Activated CD4-positive, alpha-beta T cell treated with anti-CD3 and anti-CD28 coated beads for 36 hours (primary cell): ENCODE measurements at regions not wholly inside any gene's neighbourhood (a gene's known extent, or its start where the extent isn't known, plus 50 kb on each side); places are given as distances from the start of the nearest gene placed in this dataset.
"Not testable (repeated sequence)": the region's sequence is repeated elsewhere in the genome, so short reads cannot be mapped to it uniquely, and the experiment has no call there.

Experiments
- ATAC-seq: fragments of 200-7000 bp; cut with Tn5 transposase; one replicate; pipeline ENCODE4 v1.10.0; 2021; ENCODE audit warnings: mild to moderate bottlenecking, moderate library complexity
- CTCF ChIA-PET: fragments of 350-600 bp; sonication (Branson Sonifier 250); formaldehyde crosslinking; loops from one replicate; lab custom pipeline; 2021; ENCODE audit warnings: antibody characterized with exemption; lab: Charles Lee
- POLR2A ChIA-PET: fragments of 350-600 bp; sonication (Branson Sonifier 250); formaldehyde crosslinking; loops from one replicate; lab custom pipeline; 2021; ENCODE audit warnings: antibody characterized with exemption, inconsistent platforms; lab: Charles Lee
- DNase-seq: peaks from one replicate; pipeline ENCODE4 v3.0.0-alpha.2; 2020
- H3K27ac Mint-ChIP-seq: one replicate; pipeline ENCODE4 v1.8.0; 2021; ENCODE audit warnings: mixed read lengths
- H3K27me3 Mint-ChIP-seq: one replicate; pipeline ENCODE4 v1.8.0; 2021; ENCODE audit warnings: mixed read lengths
- H3K36me3 Mint-ChIP-seq: one replicate; pipeline ENCODE4 v1.8.0; 2021; ENCODE audit warnings: low read depth, mixed read lengths
- H3K4me1 Mint-ChIP-seq: one replicate; pipeline ENCODE4 v1.8.0; 2021; ENCODE audit warnings: mixed read lengths
- H3K4me3 Mint-ChIP-seq: one replicate; pipeline ENCODE4 v1.8.0; 2021; ENCODE audit warnings: mild to moderate bottlenecking, moderate library complexity, mixed read lengths
- H3K9me3 Mint-ChIP-seq: one replicate; pipeline ENCODE4 v1.8.0; 2021; ENCODE audit warnings: low read depth, mixed read lengths
- intact Hi-C, 2 experiments: fragments of 100-400 bp; cut with DNase I in 1 of 2; cut with micrococcal nuclease in 1 of 2; formaldehyde crosslinking; loops; one replicate each; pipeline versions ENCODE4 v1.14.2 to v1.15.1; 2022 to 2024; cut with DNase I, micrococcal nuclease

DNA sequence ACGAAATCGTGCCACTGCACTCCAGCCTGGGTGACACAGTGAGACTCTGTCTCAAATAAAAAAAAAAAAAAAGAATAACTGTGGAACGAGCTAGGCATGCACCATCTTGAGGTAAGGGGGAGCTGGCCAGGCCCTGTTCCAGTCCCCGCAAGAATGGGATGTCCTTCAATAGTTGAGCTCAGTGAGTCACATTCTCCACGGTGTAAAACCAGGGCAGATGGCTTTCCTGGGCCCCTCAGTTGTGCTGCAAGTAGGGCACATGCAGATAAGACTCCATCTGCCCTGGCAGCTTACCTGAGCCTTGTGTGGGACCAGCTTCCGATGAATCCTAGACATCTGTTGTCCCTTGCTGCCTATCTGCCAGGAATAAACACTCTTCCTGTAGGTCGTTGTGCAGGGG, 312.1 kb downstream of the VRK1 start:
- CTCF ChIA-PET, result no interaction called here
- Mint-ChIP-seq H3K4me1 (no peaks in the 10 kb centered on the region), H3K36me3 (peaks cover 4% of the 10 kb centered on the region), H3K9me3 (peaks cover 4% of the 10 kb centered on the region), H3K4me3 (no peak overlapping the region), H3K27me3 (peaks cover 2% of the 10 kb centered on the region), H3K27ac (no peak overlapping the region)
- POLR2A ChIA-PET, result no interaction called here
- DNase-seq (no peak), ATAC-seq (no peak)
- intact Hi-C loops, result no loop called here

DNA sequence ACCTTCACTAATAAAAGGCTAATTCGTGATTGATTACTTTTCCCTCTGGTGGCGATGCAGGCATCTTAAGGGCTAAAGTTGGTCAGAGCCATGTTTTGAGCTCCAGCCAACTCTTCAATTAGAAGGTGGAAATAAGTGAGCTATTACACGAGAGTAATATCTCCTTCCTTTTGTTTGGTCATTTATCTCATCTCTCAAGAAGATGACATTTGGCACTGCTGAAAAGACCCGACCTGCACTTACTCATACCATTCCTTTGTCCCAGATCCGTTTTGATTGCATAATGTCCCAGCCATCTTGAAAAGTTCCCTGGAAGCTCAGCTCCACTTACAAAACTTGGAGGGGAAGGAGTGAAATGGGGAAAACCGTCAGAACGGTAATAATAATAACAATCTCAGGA, 316.2 kb downstream of the VRK1 start:
- no peak overlapping the region for H3K4me3 Mint-ChIP-seq
- peaks cover 4% of the 10 kb centered on the region for H3K9me3 Mint-ChIP-seq
- DNase-seq (no peak), ATAC-seq (no peak)
- H3K36me3 Mint-ChIP-seq, result peaks cover 4% of the 10 kb centered on the region
- intact Hi-C loops, result no loop called here
- no peak overlapping the region for H3K27ac Mint-ChIP-seq
- POLR2A ChIA-PET, result no interaction called here
- H3K27me3 Mint-ChIP-seq, result peaks cover 3% of the 10 kb centered on the region
- CTCF ChIA-PET, result no interaction called here
- no peaks in the 10 kb centered on the region for H3K4me1 Mint-ChIP-seq

DNA sequence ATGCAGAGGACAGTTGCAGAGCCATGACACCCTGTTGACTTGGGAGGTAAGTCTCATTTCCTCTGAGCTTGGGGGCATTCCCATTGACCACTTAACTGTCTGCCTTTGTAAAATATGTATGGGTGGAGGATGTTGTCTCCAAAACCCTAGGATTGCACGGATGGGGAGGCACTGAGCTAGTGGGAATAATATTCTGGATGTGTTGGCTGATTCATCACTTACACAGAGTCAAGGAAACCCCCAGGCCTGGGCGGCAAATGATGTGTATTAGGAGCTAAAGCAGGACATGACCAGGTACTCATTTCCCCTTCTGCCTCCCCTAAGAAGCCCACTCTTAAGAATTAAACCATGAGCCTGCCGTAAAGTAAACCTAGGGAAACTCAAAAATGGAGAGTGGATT, 319.4 kb downstream of the VRK1 start:
- intact Hi-C loops, result no loop called here
- no peak overlapping the region for H3K27ac Mint-ChIP-seq

DNA sequence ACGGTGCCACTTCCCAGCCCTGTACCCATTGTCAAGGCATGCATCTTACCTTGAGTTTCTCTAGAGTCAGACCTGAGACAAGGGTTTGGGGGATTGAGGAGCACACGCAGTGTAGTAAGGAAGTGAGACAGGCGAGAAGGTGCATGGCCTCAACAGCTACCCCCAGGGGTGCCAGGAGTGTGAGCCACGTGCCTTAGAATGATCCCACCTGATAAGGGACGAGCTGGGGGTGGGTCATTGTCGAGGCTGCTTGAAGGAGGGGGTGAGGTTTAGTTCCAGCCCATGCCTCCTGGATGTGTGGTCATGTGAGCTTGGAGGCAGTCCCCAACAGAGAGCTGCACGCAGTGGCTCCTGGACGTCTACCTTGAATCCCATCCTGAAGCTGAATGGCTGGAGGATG, 320.5 kb downstream of the VRK1 start:
- no peak for ATAC-seq
- Mint-ChIP-seq H3K9me3 (no peaks in the 10 kb centered on the region), H3K36me3 (no peaks in the 10 kb centered on the region), H3K4me3 (no peak overlapping the region), H3K27me3 (peaks cover 3% of the 10 kb centered on the region), H3K4me1 (peaks cover 30% of the 10 kb centered on the region), H3K27ac (no peak overlapping the region)
- ChIA-PET POLR2A (no interaction called here), CTCF (no interaction called here)
- intact Hi-C loops, result no loop called here
- no peak for DNase-seq

More for the DNA sequence above, 319.4 kb downstream of the VRK1 start:
- POLR2A ChIA-PET, result no interaction called here
- Mint-ChIP-seq H3K4me3 (no peak overlapping the region), H3K27me3 (peaks cover 3% of the 10 kb centered on the region), H3K36me3 (no peaks in the 10 kb centered on the region), H3K9me3 (no peaks in the 10 kb centered on the region), H3K4me1 (peaks cover 24% of the 10 kb centered on the region)
- CTCF ChIA-PET, result no interaction called here
- no peak for DNase-seq
- no peak for ATAC-seq

DNA sequence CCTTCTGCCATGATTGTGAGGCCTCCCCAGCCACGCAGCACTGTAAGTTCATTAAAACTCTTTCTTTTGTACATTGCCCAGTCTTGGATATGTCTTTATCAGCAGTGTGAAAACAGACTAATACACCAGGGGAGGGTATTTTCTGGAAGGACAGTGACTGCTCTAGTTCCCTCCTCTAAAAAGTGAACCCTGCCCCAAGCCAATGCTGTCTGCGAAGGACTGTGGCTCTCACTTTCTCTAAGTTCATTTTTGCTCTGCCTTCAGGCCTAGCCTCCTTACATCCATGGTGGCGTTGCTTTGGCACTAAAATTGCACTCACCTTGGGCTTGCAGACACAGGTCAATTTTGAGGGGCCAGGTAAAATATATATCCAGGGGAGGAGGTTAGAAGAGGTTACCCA, 323.0 kb downstream of the VRK1 start:
- DNase-seq (no peak), ATAC-seq (peak; percentile 43)
- CTCF ChIA-PET, result interaction anchor here (1.0 to 1.1 kb wide), 2 partner anchors 33 to 267 kb away, joined by 3 read pairs; no protein-coding TSS in a partner anchor
- Mint-ChIP-seq H3K4me3 (peak overlapping the region; percentile 49), H3K27me3 (no peaks in the 10 kb centered on the region), H3K4me1 (peaks cover 30% of the 10 kb centered on the region), H3K36me3 (no peaks in the 10 kb centered on the region), H3K27ac (peak overlapping the region; percentile 96), H3K9me3 (no peaks in the 10 kb centered on the region)
- intact Hi-C loops, result loop anchor here in 1 of 2 experiments (2.0 kb wide), 1 partner anchor 59 kb away; no protein-coding TSS in a partner anchor
- POLR2A ChIA-PET, result no interaction called here

DNA sequence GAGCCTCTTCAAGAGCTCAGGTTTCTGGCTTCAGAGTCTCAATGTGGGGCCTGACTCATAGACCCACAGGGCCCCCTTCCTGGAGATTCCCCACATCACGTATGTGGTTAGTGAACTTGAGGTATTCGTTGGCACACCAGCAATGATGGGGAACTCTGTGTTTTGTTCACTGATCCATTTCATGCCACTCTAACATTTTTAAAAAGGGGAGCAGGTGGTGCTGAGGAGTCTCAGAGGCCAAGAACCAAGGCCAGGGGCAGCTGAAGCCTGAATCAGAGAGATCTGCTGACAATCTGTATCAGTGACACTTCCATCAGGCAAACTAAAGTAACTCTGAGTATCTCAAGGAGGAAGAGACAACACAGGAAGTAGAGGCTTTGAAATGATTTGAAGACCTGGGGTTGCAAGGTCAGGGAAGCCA, 323.4 kb downstream of the VRK1 start:
- ChIA-PET POLR2A (no interaction called here), CTCF (interaction anchor here (1.0 to 1.1 kb wide), 2 partner anchors 33 to 268 kb away, joined by 3 read pairs; no protein-coding TSS in a partner anchor)
- Mint-ChIP-seq H3K36me3 (no peaks in the 10 kb centered on the region), H3K4me3 (peak overlapping the region; percentile 49), H3K4me1 (peaks cover 30% of the 10 kb centered on the region), H3K27ac (peak overlapping the region; percentile 96), H3K27me3 (no peaks in the 10 kb centered on the region), H3K9me3 (no peaks in the 10 kb centered on the region)
- intact Hi-C loops, result loop anchor here in 1 of 2 experiments (2.0 kb wide), 1 partner anchor 58 kb away; no protein-coding TSS in a partner anchor
- DNase-seq, result peak; percentile 80
- ATAC-seq, result peak; percentile 96

DNA sequence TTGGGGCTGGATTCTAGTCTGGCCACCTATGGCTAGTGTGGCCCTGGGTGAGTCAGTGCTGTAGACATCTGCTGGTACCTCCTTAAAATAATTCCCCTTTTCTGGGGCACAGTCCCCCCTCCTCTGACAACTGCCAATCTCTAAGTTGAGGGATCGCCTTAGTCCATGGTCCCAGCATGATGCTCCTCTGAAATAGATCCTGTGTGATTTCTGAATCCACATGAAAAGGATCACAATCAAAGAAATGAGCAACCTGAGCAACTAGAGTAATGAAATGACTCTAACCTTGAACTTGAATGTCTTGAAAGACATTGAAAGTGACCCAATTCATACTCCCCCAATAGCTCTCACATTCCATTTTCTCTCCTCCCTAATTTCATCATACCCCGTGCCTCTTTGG, 332.5 kb downstream of the VRK1 start:
- no peaks in the 10 kb centered on the region for H3K36me3 Mint-ChIP-seq
- H3K27me3 Mint-ChIP-seq, result no peaks in the 10 kb centered on the region
- intact Hi-C loops, result no loop called here
- peaks cover 4% of the 10 kb centered on the region for H3K9me3 Mint-ChIP-seq
- no peaks in the 10 kb centered on the region for H3K4me1 Mint-ChIP-seq
- no peak overlapping the region for H3K27ac Mint-ChIP-seq
- ChIA-PET CTCF (no interaction called here), POLR2A (no interaction called here)
- DNase-seq (no peak), ATAC-seq (no peak)
- H3K4me3 Mint-ChIP-seq, result no peak overlapping the region

DNA sequence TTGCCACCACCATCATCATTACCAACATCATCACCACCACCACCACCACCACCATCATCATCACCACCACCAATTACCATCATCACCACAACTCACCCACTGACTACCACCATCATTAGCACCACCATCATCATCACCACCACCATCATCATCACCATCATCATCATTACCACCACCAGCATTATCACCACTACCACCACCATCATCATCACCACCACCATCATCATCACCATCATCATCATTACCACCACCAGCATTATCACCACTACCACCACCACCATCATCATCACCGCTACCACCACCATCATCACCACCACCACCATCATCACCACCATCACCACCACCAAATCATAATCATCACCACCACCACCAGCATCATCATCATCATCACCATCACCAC, 338.7 kb downstream of the VRK1 start:
- intact Hi-C loops, ATAC-seq, H3K9me3 Mint-ChIP-seq, H3K36me3 Mint-ChIP-seq, DNase-seq, H3K4me3 Mint-ChIP-seq, POLR2A ChIA-PET, H3K27me3 Mint-ChIP-seq, H3K27ac Mint-ChIP-seq, CTCF ChIA-PET: not testable (repeated sequence)
- peaks cover 10% of the 10 kb centered on the region for H3K4me1 Mint-ChIP-seq

DNA sequence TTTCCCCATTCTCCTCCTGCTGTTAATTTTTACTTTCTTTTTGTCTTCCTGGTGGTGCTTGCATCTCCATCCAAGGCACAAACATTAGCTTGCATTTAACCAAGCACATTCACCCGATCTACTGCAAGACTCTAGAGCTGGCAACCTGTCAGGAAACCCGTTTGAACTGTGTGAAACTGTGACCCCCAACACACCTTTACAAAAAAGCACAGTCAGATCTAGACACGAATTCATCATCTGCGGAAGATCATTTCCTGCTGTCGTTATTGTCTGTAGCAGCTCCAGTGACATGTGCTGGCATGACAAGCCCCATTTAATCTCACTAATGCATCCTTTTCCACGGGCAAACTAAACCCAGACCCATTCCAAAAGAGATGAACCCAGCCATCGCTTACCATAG, 340.5 kb downstream of the VRK1 start:
- DNase-seq (peak; percentile 27), ATAC-seq (peak; percentile 76)
- intact Hi-C loops, result no loop called here
- no peak overlapping the region for H3K4me3 Mint-ChIP-seq
- ChIA-PET POLR2A (interaction anchor here (0.5 kb wide), 1 partner anchor 829 kb away, joined by 4 read pairs; no protein-coding TSS in a partner anchor), CTCF (no interaction called here)
- H3K27me3 Mint-ChIP-seq, result no peaks in the 10 kb centered on the region
- H3K9me3 Mint-ChIP-seq, result peaks cover 4% of the 10 kb centered on the region
- H3K4me1 Mint-ChIP-seq, result peaks cover 10% of the 10 kb centered on the region
- no peaks in the 10 kb centered on the region for H3K36me3 Mint-ChIP-seq
- H3K27ac Mint-ChIP-seq, result no peak overlapping the region

DNA sequence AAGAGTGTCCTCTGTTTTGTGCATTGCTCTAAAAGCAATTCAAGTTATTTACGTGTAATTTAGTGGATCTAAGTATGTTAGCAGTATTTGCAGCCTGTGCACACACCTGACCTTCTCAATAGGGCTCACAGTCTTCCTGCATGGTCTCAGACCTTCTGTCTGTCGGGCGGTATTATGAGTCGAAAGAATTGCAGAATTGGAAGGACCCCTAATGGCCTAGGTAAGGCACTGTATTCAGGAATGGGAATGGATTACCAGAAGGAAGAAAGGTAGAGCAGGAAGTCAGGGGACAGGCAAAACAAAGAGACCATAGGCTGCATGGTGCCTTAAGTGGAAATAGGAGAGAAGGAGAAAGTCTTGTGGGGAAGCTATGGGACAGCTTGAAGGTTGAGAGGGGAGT, 341.6 kb downstream of the VRK1 start:
- DNase-seq (no peak), ATAC-seq (no peak)
- H3K4me1 Mint-ChIP-seq, result peaks cover 10% of the 10 kb centered on the region
- no peak overlapping the region for H3K4me3 Mint-ChIP-seq
- no peak overlapping the region for H3K27ac Mint-ChIP-seq
- H3K9me3 Mint-ChIP-seq, result peaks cover 4% of the 10 kb centered on the region
- intact Hi-C loops, result no loop called here
- no peaks in the 10 kb centered on the region for H3K36me3 Mint-ChIP-seq
- no peaks in the 10 kb centered on the region for H3K27me3 Mint-ChIP-seq
- POLR2A ChIA-PET, result no interaction called here
- CTCF ChIA-PET, result interaction anchor here (0.6 kb wide), 1 partner anchor 46 kb away, joined by 5 read pairs; no protein-coding TSS in a partner anchor

DNA sequence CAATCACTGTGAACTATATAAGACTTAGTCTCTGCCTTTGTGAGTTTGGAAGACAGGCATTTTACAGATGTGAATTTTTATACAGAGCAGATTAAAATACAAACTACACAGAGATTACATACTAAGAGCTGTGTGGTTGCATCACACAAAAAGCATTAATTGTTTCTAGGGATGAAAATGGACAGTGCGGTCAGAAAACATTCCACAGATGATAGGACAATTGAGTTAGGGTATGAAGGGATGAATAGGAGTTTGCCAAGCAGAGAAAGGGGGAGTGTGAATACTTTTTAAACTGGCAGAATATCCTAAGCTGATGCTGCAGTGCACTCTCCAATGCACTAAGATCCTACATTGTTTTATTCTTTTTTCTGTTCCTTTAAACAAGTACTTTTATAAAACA, 345.8 kb downstream of the VRK1 start:
- POLR2A ChIA-PET, result no interaction called here
- Mint-ChIP-seq H3K4me3 (no peak overlapping the region), H3K27me3 (no peaks in the 10 kb centered on the region), H3K27ac (no peak overlapping the region), H3K9me3 (no peaks in the 10 kb centered on the region), H3K4me1 (peaks cover under 1% of the 10 kb centered on the region), H3K36me3 (no peaks in the 10 kb centered on the region)
- intact Hi-C loops, result no loop called here
- ATAC-seq (no peak), DNase-seq (no peak)
- CTCF ChIA-PET, result interaction anchor here (1.1 kb wide), 1 partner anchor 11 kb away, joined by 3 read pairs; no protein-coding TSS in a partner anchor

DNA sequence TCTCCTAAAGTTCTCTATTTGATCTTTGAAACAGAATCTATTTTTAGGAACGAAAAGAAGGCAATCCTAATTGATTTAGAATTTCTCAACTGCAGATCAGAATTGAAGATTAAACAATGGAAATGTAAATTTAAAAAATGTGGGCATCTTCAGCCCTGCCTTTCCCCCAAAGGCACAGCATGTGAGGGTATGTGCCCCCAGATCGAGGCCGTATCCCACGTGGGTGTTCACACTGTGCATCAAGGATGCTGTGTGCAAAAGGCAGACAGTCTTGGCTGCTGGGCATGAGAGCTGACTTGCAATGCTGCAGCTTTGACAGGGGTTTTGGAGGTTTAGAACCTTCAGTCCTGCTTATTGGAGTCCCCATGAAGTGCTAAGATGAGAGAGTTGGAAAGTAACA, 346.3 kb downstream of the VRK1 start:
- no peaks in the 10 kb centered on the region for H3K36me3 Mint-ChIP-seq
- no peak overlapping the region for H3K4me3 Mint-ChIP-seq
- POLR2A ChIA-PET, result interaction anchor here (0.6 kb wide), 1 partner anchor 22 kb away, joined by 3 read pairs; no protein-coding TSS in a partner anchor
- intact Hi-C loops, result no loop called here
- no peak overlapping the region for H3K27ac Mint-ChIP-seq
- H3K27me3 Mint-ChIP-seq, result no peaks in the 10 kb centered on the region
- CTCF ChIA-PET, result no interaction called here
- ATAC-seq, result no peak
- H3K4me1 Mint-ChIP-seq, result no peaks in the 10 kb centered on the region
- no peak for DNase-seq
- H3K9me3 Mint-ChIP-seq, result no peaks in the 10 kb centered on the region
